Right ventricle myocardium superior (tissue), 1 donor: ENCODE measurements at regions not wholly inside any gene's neighbourhood (a gene's known extent, or its start where the extent isn't known, plus 50 kb on each side); places are given as distances from the start of the nearest gene placed in this dataset.
A peak's percentile ranks its signal among the peaks of the same experiment; 100 is the strongest.
"Not testable (repeated sequence)": the region's sequence is repeated elsewhere in the genome, so short reads cannot be mapped to it uniquely, and the experiment has no call there.

ENCODE experiments used
- ATAC-seq: fragments of 200-7000 bp; cut with Tn5 transposase; one replicate; pipeline ENCODE4 v1.9.1; 2020; ENCODE audit warnings: mild to moderate bottlenecking; ENCODE audit not compliant: poor library complexity
- DNase-seq: peaks from one replicate; pipeline ENCODE4 v3.0.0-alpha.2; 2020
- intact Hi-C: fragments of 100-400 bp; cut with DNase I; formaldehyde crosslinking; loops from one replicate; pipeline ENCODE4 v1.11.2; 2022
- donor health status: DM: no; HTN: yes; CAD: no; lungs with severe emphysema.

GRCh38 chr22:21150863-21151262 is 105.1 kb downstream of the LRRC74B start:
- ATAC-seq, DNase-seq, intact Hi-C loops: not testable (repeated sequence)

- ATAC-seq, DNase-seq, intact Hi-C loops: not testable (repeated sequence)
These were observed 142.1 kb downstream of the LRRC74B start for GRCh38 chr22:21187841-21188240.

GRCh38 chr22:21212054-21212453 is 166.3 kb downstream of the LRRC74B start:
- ATAC-seq, DNase-seq, intact Hi-C loops: not testable (repeated sequence)

- ATAC-seq, intact Hi-C loops, DNase-seq: not testable (repeated sequence)
These were observed 167.4 kb upstream of the RIMBP3B start for GRCh38 chr22:21215973-21216731.

GRCh38 chr22:21224900-21225299 is 158.7 kb upstream of the RIMBP3B start:
- DNase-seq, ATAC-seq, intact Hi-C loops: not testable (repeated sequence)

- DNase-seq, intact Hi-C loops, ATAC-seq: not testable (repeated sequence)
These were observed 156.5 kb upstream of the RIMBP3B start for GRCh38 chr22:21226901-21227693.

- intact Hi-C loops, DNase-seq, ATAC-seq: not testable (repeated sequence)
These were observed 132.1 kb upstream of the RIMBP3B start for GRCh38 chr22:21251435-21251834.

GRCh38 chr22:21282646-21283045 is 100.9 kb upstream of the RIMBP3B start:
- intact Hi-C loops, ATAC-seq: not testable (repeated sequence)
- peak; percentile 24 for DNase-seq

GRCh38 chr22:21293702-21294101 is 89.8 kb upstream of the RIMBP3B start:
- ATAC-seq, intact Hi-C loops: not testable (repeated sequence)
- DNase-seq: peak; percentile 23

GRCh38 chr22:21327629-21328028 is 55.9 kb upstream of the RIMBP3B start:
- ATAC-seq, intact Hi-C loops, DNase-seq: not testable (repeated sequence)
